Astrocyte of the spinal cord (primary cell): ENCODE measurements at regions not wholly inside any gene's neighbourhood (a gene's known extent, or its start where the extent isn't known, plus 50 kb on each side); places are given as distances from the start of the nearest gene placed in this dataset.
"Not testable (repeated sequence)": the region's sequence is repeated elsewhere in the genome, so short reads cannot be mapped to it uniquely, and the experiment has no call there.

Source experiments
- DNase-seq: peaks from one replicate; pipeline ENCODE4 v3.0.0; 2011; ENCODE audit warnings: low read depth, low spot score
- H3K4me3 ChIP-seq: 2 replicates; pipeline ENCODE4 v1.5.1; 2011; ENCODE audit warnings: low read depth, mild to moderate bottlenecking, low read length, moderate library complexity
- CTCF ChIP-seq: IDR thresholded peaks from 2 replicates; pipeline ENCODE4 v1.5.1; 2012; ENCODE audit warnings: low read depth, mild to moderate bottlenecking, low read length, inconsistent platforms
- in situ Hi-C: cut with HindIII; loops from 2 replicates; pipeline ENCODE4 v1.10.0; 2017; ENCODE audit warnings: low sequenced_read_pairs

- TF ChIP-seq CTCF, result no peak
- DNase-seq, result no peak
- H3K4me3 ChIP-seq, result no peak overlapping the region
- in situ Hi-C loops, result no loop called here
Observed at GRCh38 chr7:26948617-26949118, 84.3 kb upstream of the SKAP2 start.

- TF ChIP-seq CTCF, result no peak
- in situ Hi-C loops, result no loop called here
Observed at GRCh38 chr7:26944501-26945358, 80.3 kb upstream of the SKAP2 start.

GRCh38 chr7:26937939-26938623 lies 73.7 kb upstream of the SKAP2 start:
- H3K4me3 ChIP-seq, result no peak overlapping the region
- no peak for TF ChIP-seq CTCF
- DNase-seq, result no peak
- in situ Hi-C loops, result no loop called here

More at GRCh38 chr7:26944501-26945358, 80.3 kb upstream of the SKAP2 start:
- DNase-seq, result no peak
- no peak overlapping the region for H3K4me3 ChIP-seq

- H3K4me3 ChIP-seq, result no peak overlapping the region
- no peak for DNase-seq
- in situ Hi-C loops, result no loop called here
- no peak for TF ChIP-seq CTCF
Observed at GRCh38 chr7:26937306-26937705, 72.9 kb upstream of the SKAP2 start.

GRCh38 chr7:26932616-26933015 lies 68.2 kb upstream of the SKAP2 start:
- in situ Hi-C loops, DNase-seq, H3K4me3 ChIP-seq: not testable (repeated sequence)

GRCh38 chr7:26930845-26931244 lies 66.5 kb upstream of the SKAP2 start:
- in situ Hi-C loops, result no loop called here

More at GRCh38 chr7:26930845-26931244, 66.5 kb upstream of the SKAP2 start:
- no peak for TF ChIP-seq CTCF
- DNase-seq, result no peak
- H3K4me3 ChIP-seq, result no peak overlapping the region
